CD14-positive monocyte (primary cell): ENCODE measurements at regions not wholly inside any gene's neighbourhood (a gene's known extent, or its start where the extent isn't known, plus 50 kb on each side); places are given as distances from the start of the nearest gene placed in this dataset.

ENCODE experiments used
- DNase-seq, 3 donors: peaks; one replicate each; pipeline ENCODE4 v3.0.0-alpha.2; 2011 to 2022
- H2AFZ ChIP-seq: 2 replicates; pipeline ENCODE4 v1.6.0; 2012; ENCODE audit warnings: mild to moderate bottlenecking, low read depth, low read length, inconsistent platforms; ENCODE audit not compliant: insufficient read depth, poor library complexity, severe bottlenecking
- H3K27ac ChIP-seq, 2 donors: 1 replicate in 1 of 2; 2 replicates in 1 of 2; pipeline ENCODE4 v1.5.1; 2012 to 2013; ENCODE audit warnings: low read length in 2 of 2, control low read depth in 1 of 2, inconsistent platforms in 1 of 2, low read depth in 1 of 2, mild to moderate bottlenecking in 1 of 2
- H3K27me3 ChIP-seq, 2 donors: one replicate each; pipeline versions ENCODE4 v1.6.0 to v1.6.1; 2011 to 2013; ENCODE audit warnings: low read length in 2 of 2; ENCODE audit not compliant: control insufficient read depth in 2 of 2, insufficient read depth in 2 of 2
- H3K36me3 ChIP-seq, 2 donors: replicated peaks in 1 of 2; 1 replicate in 1 of 2; 2 replicates in 1 of 2; pipeline versions ENCODE4 v1.5.1 to v1.6.1; 2012 to 2013; ENCODE audit warnings: low read length in 2 of 2, control low read depth in 1 of 2, inconsistent platforms in 1 of 2, mild to moderate bottlenecking in 1 of 2; ENCODE audit not compliant: insufficient read depth in 2 of 2, control insufficient read depth in 1 of 2
- H3K4me1 ChIP-seq, 2 donors: 1 replicate in 1 of 2; 2 replicates in 1 of 2; pipeline versions ENCODE4 v1.5.1 to v1.6.1; 2012 to 2013; ENCODE audit warnings: low read length in 2 of 2, control low read depth in 1 of 2, inconsistent platforms in 1 of 2, mild to moderate bottlenecking in 1 of 2, moderate library complexity in 1 of 2; ENCODE audit not compliant: insufficient read depth in 2 of 2, control insufficient read depth in 1 of 2
- H3K4me2 ChIP-seq: replicated peaks from 2 replicates; pipeline ENCODE3; 2012; ENCODE audit warnings: low read length, moderate library complexity, mild to moderate bottlenecking; ENCODE audit not compliant: poor library complexity, severe bottlenecking; ENCODE audit errors: extremely low read depth
- H3K4me3 ChIP-seq, 3 experiments: fragments of 200-600 bp in 1 of 3; sonication (generic) in 1 of 3; replicated peaks in 1 of 3; 1 replicate in 2 of 3; 2 replicates in 1 of 3; pipeline ENCODE4 v1.5.1; 2011 to 2013; ENCODE audit warnings: low read length in 3 of 3, mild to moderate bottlenecking in 3 of 3, control low read depth in 2 of 3, low read depth in 2 of 3, inconsistent platforms in 1 of 3, moderate library complexity in 1 of 3
- H3K79me2 ChIP-seq: 2 replicates; pipeline ENCODE4 v1.6.0; 2012; ENCODE audit warnings: mild to moderate bottlenecking, control low read depth, inconsistent platforms, low read length, moderate library complexity; ENCODE audit not compliant: insufficient read depth
- H3K9ac ChIP-seq: 2 replicates; pipeline ENCODE4 v1.6.0; 2017; ENCODE audit warnings: low read length, mild to moderate bottlenecking; ENCODE audit not compliant: insufficient read depth, poor library complexity, severe bottlenecking
- H3K9me3 ChIP-seq, 2 donors: replicated peaks in 1 of 2; 1 replicate in 1 of 2; 2 replicates in 1 of 2; pipeline versions ENCODE4 v1.5.1 to v1.6.1; 2012 to 2013; ENCODE audit warnings: low read length in 2 of 2, control low read depth in 1 of 2; ENCODE audit not compliant: control insufficient read depth in 1 of 2, insufficient read depth in 1 of 2
- H4K20me1 ChIP-seq: 2 replicates; pipeline ENCODE4 v1.6.0; 2012; ENCODE audit warnings: mild to moderate bottlenecking, low read length, control low read depth, moderate library complexity; ENCODE audit not compliant: insufficient read depth
- H3K27ac Mint-ChIP-seq, 7 donors: one replicate each; pipeline ENCODE4 v1.8.0; 2020; ENCODE audit warnings: mild to moderate bottlenecking in 7 of 7, mixed read lengths in 7 of 7, moderate library complexity in 6 of 7, inconsistent platforms in 2 of 7
- H3K27me3 Mint-ChIP-seq, 3 donors: one replicate each; pipeline ENCODE4 v1.8.0; 2021 to 2022; ENCODE audit warnings: low read depth in 3 of 3, mild to moderate bottlenecking in 3 of 3, mixed read lengths in 3 of 3, moderate library complexity in 3 of 3, inconsistent platforms in 1 of 3
- H3K36me3 Mint-ChIP-seq, 2 donors: one replicate each; pipeline ENCODE4 v1.8.0; 2020; ENCODE audit warnings: mixed read lengths in 2 of 2, inconsistent platforms in 1 of 2, mild to moderate bottlenecking in 1 of 2
- H3K4me1 Mint-ChIP-seq: one replicate; pipeline ENCODE4 v1.8.0; 2020; ENCODE audit warnings: mild to moderate bottlenecking, mixed read lengths
- H3K4me3 Mint-ChIP-seq, 2 donors: one replicate each; pipeline ENCODE4 v1.8.0; 2020; ENCODE audit warnings: mild to moderate bottlenecking in 2 of 2, mixed read lengths in 2 of 2, moderate library complexity in 1 of 2
- H3K9me3 Mint-ChIP-seq, 7 donors: one replicate each; pipeline ENCODE4 v1.8.0; 2020 to 2022; ENCODE audit warnings: mixed read lengths in 7 of 7, mild to moderate bottlenecking in 6 of 7, moderate library complexity in 6 of 7, inconsistent platforms in 2 of 7
- WGBS: methylation state at CpG from one replicate; pipeline ENCODE4 v1.1.5; 2013; ENCODE audit warnings: missing lambda C conversion rate; ENCODE audit not compliant: insufficient coverage; 5-methylcytosine and 5-hydroxymethylcytosine counted together
- intact Hi-C, 2 donors: fragments of 100-400 bp; cut with micrococcal nuclease; formaldehyde crosslinking; loops; one replicate each; pipeline versions ENCODE4 v1.15.0 to v1.15.1; 2023
- TF ChIP-seq, protein P1 (sequence below): fragments of 200-600 bp; IDR thresholded peaks from one replicate; pipeline ENCODE4 v1.8.0; 2022; ENCODE audit warnings: antibody characterized with exemption, mild to moderate bottlenecking

DNA sequence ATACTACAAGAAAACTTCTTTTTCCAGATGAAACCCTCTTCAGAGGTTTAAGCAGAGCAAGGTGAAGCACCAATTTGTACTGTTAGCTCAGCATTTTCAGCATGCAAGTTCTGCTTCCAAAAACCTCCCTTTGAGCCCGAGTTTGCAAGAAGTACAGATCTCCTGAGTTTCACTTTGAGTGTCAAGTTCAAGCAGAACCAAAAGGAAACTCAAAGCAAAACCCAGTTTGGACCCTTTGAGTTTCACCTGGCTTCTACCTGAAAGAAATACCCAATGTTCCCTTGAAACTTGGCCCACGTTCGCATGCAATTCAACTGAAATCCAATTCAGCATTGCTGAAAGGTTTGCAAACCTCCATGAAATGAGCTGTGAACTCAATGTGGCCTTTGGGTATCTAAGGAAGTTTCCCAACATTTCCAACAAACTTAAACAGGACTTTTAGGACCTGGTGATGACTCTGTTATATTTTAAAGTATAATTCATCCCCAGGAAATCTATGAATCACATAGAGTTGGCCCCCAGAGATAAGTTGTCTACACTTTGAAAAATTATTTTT lies 62.9 kb upstream of the HBS1L start:
- no peak overlapping the region for H3K4me2 ChIP-seq
- no peak overlapping the region for H3K4me3 ChIP-seq
- TF ChIP-seq, protein P1, sequence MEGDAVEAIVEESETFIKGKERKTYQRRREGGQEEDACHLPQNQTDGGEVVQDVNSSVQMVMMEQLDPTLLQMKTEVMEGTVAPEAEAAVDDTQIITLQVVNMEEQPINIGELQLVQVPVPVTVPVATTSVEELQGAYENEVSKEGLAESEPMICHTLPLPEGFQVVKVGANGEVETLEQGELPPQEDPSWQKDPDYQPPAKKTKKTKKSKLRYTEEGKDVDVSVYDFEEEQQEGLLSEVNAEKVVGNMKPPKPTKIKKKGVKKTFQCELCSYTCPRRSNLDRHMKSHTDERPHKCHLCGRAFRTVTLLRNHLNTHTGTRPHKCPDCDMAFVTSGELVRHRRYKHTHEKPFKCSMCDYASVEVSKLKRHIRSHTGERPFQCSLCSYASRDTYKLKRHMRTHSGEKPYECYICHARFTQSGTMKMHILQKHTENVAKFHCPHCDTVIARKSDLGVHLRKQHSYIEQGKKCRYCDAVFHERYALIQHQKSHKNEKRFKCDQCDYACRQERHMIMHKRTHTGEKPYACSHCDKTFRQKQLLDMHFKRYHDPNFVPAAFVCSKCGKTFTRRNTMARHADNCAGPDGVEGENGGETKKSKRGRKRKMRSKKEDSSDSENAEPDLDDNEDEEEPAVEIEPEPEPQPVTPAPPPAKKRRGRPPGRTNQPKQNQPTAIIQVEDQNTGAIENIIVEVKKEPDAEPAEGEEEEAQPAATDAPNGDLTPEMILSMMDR = no peak
- H4K20me1 ChIP-seq = no peaks in the 10 kb centered on the region
- no peak overlapping the region for H2AFZ ChIP-seq
- no peaks in the 10 kb centered on the region for H3K9me3 ChIP-seq
- no peaks in the 10 kb centered on the region for H3K27me3 ChIP-seq
- no peak overlapping the region for H3K9ac ChIP-seq
- no peak overlapping the region for H3K27ac Mint-ChIP-seq
- no peaks in the 10 kb centered on the region for H3K27me3 Mint-ChIP-seq
- intact Hi-C loops = no loop called here
- no peaks in the 10 kb centered on the region for H3K36me3 Mint-ChIP-seq
- H3K9me3 Mint-ChIP-seq = peaks cover 0 to 2% (median 0%) of the 10 kb centered on the region in 7 donors
- H3K4me3 Mint-ChIP-seq = no peak overlapping the region
- DNase-seq = no peak
- H3K4me1 Mint-ChIP-seq = peaks cover 23% of the 10 kb centered on the region
- H3K79me2 ChIP-seq = no peaks in the 10 kb centered on the region
- H3K27ac ChIP-seq = no peak overlapping the region
- H3K36me3 ChIP-seq = no peaks in the 10 kb centered on the region
- peaks cover 9 to 10% of the 10 kb centered on the region in 2 donors for H3K4me1 ChIP-seq
- 48% methylated on average over 2 of the region's 3 CpGs for WGBS

GRCh38 chr6:135116571-135116970 lies 61.9 kb upstream of the HBS1L start:
- H3K79me2 ChIP-seq = no peaks in the 10 kb centered on the region
- Mint-ChIP-seq H3K9me3 (peaks cover 0 to 2% (median 0%) of the 10 kb centered on the region in 7 donors), H3K4me3 (no peak overlapping the region), H3K36me3 (no peaks in the 10 kb centered on the region), H3K4me1 (peaks cover 23% of the 10 kb centered on the region), H3K27me3 (no peaks in the 10 kb centered on the region), H3K27ac (no peak overlapping the region)
- no peak for DNase-seq
- no peak overlapping the region for H3K27ac ChIP-seq
- no peaks in the 10 kb centered on the region for H3K27me3 ChIP-seq
- no peak overlapping the region for H3K4me2 ChIP-seq
- H3K9me3 ChIP-seq = no peaks in the 10 kb centered on the region
- no peaks in the 10 kb centered on the region for H4K20me1 ChIP-seq
- no peak overlapping the region for H3K4me3 ChIP-seq
- intact Hi-C loops = no loop called here
- H3K4me1 ChIP-seq = peaks cover 9 to 10% of the 10 kb centered on the region in 2 donors
- H3K9ac ChIP-seq = no peak overlapping the region
- whole genome bisulfite sequencing = 80% methylated on average over 1 of the region's 5 CpGs
- TF ChIP-seq, protein P1 = no peak
- H2AFZ ChIP-seq = no peak overlapping the region
- no peaks in the 10 kb centered on the region for H3K36me3 ChIP-seq
